OCI-LY7 (cell line): ENCODE measurements at regions not wholly inside any gene's neighbourhood (a gene's known extent, or its start where the extent isn't known, plus 50 kb on each side); places are given as distances from the start of the nearest gene placed in this dataset.

Experiments
- EZH2phosphoT487 ChIP-seq: fragments of 200-600 bp; sonication (generic); IDR thresholded peaks from 2 replicates; pipeline ENCODE4 v1.6.1; 2018; ENCODE audit warnings: low read depth, borderline replicate concordance, mild to moderate bottlenecking, mixed run types, antibody characterized with exemption, low read length, moderate library complexity, mixed read lengths
- TF ChIP-seq, protein P1 (sequence below): fragments of 200-600 bp; sonication (generic); conservative IDR thresholded peaks from 2 replicates; pipeline ENCODE4 v1.5.1; 2014; ENCODE audit warnings: mild to moderate bottlenecking, antibody characterized with exemption, low read length, moderate library complexity, mixed read lengths

DNA sequence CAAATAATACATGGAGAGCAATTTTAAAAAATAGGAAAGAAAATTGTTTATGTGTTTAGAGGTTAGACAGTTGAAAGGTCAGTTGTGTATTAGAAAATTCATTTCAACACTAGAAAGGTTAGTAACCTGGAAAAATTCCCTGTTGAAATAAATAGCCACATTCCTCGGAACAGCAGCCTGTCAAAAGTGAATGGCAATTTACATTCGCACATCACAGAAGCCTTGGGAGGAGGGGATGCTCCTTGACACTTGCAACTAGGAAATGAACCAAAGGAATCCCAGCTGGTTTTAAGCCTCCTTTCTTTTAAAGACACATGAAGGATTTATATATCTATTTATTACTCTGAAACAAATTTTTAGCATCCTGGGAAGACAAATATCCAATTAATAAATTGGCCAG lies 653.5 kb upstream of the LRRTM4 start:
- TF ChIP-seq, protein P1, sequence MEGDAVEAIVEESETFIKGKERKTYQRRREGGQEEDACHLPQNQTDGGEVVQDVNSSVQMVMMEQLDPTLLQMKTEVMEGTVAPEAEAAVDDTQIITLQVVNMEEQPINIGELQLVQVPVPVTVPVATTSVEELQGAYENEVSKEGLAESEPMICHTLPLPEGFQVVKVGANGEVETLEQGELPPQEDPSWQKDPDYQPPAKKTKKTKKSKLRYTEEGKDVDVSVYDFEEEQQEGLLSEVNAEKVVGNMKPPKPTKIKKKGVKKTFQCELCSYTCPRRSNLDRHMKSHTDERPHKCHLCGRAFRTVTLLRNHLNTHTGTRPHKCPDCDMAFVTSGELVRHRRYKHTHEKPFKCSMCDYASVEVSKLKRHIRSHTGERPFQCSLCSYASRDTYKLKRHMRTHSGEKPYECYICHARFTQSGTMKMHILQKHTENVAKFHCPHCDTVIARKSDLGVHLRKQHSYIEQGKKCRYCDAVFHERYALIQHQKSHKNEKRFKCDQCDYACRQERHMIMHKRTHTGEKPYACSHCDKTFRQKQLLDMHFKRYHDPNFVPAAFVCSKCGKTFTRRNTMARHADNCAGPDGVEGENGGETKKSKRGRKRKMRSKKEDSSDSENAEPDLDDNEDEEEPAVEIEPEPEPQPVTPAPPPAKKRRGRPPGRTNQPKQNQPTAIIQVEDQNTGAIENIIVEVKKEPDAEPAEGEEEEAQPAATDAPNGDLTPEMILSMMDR: no peak
- TF ChIP-seq EZH2phosphoT487: no peak
